T-helper 22 cell (primary cell): ENCODE measurements at regions not wholly inside any gene's neighbourhood (a gene's known extent, or its start where the extent isn't known, plus 50 kb on each side); places are given as distances from the start of the nearest gene placed in this dataset.

Source experiments
- DNase-seq: peaks from one replicate; pipeline ENCODE4 v3.0.0-alpha.2; 2020; ENCODE audit warnings: low read depth

- DNase-seq: no peak
Observed at GRCh38 chr1:193988885-193989284, 802.5 kb upstream of the B3GALT2 start.

- no peak for DNase-seq
Observed at GRCh38 chr1:193979219-193979618, 792.8 kb upstream of the B3GALT2 start.

DNA sequence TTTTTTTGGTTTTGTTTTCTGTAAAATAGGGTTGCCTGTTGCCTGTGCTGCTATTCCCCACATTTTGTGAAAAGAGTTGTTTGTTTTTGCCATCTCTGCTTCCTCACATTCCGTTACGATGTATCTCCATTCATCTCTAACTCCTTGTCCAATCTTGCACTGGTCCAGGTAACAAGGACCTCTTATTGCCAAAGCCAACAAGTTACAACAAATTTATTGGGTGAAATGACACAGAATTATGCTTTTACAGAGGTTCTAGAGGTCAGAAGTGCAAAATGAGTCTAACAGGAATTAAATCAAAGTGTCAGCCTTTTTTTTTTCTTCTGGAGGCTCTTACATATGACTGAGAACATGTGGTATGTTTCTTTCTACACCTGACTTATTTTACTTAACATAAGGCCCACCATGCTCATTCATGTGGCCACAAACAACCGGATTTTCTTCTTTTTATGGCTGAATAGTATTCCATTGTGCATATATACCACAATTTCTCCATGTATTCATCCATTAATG is 787.9 kb upstream of the B3GALT2 start:
- DNase-seq: no peak

- DNase-seq: no peak
Observed at GRCh38 chr1:193973428-193973827, 787.0 kb upstream of the B3GALT2 start.

GRCh38 chr1:193971595-193971994 is 785.2 kb upstream of the B3GALT2 start:
- DNase-seq: no peak

GRCh38 chr1:193960499-193960898 is 774.1 kb upstream of the B3GALT2 start:
- no peak for DNase-seq

DNA sequence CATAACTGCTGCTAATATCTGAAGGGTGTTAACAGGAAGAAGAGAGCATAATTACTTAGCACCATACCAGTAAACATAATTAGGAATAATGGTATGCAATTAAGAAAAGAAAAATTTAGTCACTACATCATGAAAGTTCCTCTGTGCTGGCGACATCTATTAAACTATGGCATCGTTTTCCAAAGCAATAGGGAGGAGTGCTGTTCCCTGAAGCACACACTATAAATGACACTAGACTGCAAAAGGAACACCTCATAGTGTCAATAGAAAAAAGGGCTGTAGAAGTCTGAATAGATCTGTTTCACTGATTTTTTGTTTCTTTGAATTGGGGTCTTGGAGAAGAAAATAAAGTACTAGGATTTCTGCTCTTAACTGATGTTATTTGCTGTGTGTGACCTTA is 773.6 kb upstream of the B3GALT2 start:
- no peak for DNase-seq

DNA sequence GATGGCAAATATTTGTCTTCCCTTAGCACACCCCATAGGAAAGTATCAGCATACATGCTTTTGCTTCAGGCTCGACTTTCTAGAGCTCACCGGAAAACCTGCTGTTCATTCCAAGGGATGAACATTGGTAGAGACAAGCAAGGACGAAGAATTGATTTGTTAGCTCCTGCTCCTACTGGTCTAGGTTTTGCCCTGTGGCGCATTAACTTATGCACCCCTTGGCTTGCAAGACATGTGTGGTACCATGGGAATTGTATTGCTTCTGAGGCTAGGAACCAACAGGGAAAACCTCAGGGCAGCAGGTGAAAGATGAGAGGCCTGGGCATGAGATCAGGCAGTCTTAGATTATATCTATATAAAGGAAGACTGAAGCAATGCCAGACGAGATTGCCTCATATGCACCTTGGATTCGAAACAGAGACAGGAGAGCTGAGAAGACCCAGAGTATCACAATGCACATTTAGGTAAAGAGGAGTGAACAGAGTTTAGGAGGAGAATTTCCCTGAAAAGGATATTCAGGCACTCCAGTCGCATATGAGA is 771.2 kb upstream of the B3GALT2 start:
- no peak for DNase-seq

- DNase-seq: no peak
Observed at GRCh38 chr1:193952778-193953374, 766.5 kb upstream of the B3GALT2 start.

DNA sequence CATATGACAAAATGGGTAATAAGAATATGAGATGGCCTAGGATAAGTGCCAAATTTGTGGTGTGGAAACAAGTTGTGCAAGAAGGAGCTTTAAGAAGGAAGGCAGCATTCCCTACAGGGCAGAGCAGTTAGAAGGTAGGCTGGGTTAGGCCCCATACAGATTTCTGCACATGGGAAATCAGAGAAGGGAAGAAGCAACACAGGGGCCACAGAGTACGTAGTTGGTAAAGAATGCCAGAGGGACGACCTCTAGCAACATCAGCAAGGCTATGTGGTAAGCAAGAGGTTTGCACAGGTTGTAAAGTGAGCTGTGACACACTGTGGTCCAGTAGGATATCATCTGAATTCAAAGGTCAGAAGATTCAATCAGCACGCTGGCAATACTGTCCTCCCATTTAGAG is 765.6 kb upstream of the B3GALT2 start:
- no peak for DNase-seq

DNA sequence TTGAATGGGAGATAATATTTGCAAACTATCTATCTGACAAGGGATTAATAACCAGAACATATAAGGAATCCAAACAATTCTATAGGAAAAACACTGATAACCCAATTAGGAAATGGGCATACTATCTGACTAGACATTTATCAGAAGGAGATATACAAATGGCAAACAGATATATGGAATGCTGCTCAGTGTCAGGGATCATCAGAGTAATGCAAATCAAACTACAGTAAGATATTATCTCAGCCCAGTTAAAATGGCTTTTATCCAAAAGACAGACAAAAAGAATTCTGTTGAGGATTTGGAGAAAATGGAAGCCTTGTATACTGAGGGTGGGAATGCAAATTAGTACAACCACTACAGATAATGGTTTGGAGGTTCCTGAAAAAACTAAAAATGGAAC is 758.0 kb upstream of the B3GALT2 start:
- DNase-seq: no peak

- no peak for DNase-seq
Observed at GRCh38 chr1:193940176-193940575, 753.8 kb upstream of the B3GALT2 start.

DNA sequence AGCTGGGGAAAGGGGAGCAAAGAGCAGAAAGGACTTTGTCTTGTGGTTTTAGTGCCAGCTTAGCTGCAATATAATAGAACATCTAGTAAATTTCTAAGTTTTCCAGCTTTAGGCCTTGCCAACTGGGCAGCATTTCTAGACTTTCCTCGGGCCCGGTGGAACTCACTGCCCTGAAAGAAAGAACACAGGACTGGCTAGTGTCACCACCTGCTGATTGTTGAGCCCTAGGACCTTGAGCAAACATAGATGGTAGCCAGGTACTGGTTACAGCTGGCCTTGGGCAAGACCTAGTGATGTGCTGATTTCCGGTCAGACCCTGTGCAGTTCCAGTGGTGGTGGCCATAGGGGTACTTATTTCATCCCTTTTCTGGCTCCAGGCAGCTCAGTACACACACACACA is 753.2 kb upstream of the B3GALT2 start:
- no peak for DNase-seq

- DNase-seq: no peak
Observed at GRCh38 chr1:193937308-193937707, 750.9 kb upstream of the B3GALT2 start.

DNA sequence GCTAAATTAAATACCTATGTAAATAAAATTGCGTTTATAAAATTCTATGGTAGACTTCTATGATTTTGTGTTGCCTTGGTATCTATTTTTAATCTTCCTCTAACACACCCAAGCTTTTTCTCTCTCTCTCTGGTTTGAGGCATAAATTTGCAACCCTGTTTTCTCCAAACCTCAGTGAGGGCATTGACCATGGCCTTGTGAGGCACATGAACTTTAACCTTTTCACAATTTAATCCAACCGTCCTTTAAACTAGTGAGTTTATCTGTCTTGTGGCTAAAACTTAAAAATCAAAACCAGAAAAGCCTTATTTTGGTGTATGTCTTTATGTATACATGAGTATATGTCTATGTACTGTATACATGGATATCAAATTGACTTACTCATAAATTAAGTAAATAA is 746.6 kb upstream of the B3GALT2 start:
- DNase-seq: no peak

DNA sequence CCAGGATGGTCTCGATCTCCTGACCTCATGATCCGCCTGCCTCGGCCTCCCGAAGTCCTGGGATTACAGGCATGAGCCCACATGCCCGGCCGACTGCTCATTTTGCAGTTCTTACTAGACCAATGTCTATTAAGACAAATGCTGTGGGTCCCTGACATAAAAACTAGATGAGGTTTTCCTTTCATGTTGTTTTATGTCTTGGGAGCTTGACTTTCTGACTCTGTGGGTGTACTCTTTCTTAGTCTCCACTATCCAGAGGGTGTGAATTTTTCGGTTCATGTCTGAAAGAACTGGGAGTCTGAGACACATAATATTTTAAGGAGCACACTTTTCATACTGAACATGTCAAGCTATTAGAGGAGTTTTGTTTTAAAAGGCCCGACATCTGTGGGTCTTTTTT is 744.9 kb upstream of the B3GALT2 start:
- DNase-seq: no peak

DNA sequence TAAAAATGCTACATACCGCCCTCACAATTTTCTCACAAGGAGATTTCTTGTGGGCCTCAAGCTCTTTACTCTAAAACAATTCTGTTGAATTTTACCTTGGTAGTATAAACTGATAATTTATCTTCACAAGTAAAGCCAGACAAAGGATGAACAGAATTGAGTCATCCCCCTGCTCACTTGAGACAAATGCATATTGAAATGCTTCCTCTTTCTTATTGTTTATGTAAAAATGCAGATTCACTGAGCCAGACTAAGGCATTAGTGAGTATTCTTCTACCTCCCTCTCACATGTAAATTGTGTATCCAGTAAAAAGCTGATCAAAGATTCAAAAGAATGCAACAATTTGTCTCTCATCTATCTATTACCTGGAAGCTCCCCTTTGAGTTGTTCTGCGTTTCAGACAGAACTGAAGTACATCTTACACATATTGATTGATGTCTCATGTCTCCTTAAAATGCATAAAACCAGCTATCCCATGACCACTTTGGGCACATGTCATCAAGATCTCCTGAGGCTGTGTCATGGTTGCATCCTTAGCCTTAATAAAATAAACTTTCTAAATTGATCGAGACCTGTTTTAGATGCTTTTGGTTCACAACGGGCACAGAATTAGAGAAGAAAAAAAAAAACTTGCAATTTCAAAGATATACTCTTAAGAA is 743.1 kb upstream of the B3GALT2 start:
- no peak for DNase-seq

DNA sequence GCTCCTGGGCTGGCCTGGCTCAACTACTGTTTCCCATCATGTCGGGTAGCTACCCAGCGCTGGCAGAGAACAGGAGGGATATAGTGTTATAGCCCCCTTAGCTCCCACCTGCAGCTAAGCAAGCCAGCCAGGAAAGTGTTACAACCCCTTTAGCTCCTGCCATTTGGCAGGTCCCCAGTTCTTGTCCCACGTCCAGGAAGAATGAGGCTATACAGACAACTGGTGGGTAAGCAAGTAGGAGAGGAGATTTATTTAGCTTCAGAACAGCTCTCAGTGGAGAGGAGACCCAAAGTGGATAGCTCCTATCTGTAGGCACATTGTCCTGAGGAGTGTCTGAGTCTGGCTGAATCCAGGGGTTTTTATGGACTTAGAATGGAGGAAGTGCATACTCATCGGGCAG is 741.1 kb upstream of the B3GALT2 start:
- no peak for DNase-seq

DNA sequence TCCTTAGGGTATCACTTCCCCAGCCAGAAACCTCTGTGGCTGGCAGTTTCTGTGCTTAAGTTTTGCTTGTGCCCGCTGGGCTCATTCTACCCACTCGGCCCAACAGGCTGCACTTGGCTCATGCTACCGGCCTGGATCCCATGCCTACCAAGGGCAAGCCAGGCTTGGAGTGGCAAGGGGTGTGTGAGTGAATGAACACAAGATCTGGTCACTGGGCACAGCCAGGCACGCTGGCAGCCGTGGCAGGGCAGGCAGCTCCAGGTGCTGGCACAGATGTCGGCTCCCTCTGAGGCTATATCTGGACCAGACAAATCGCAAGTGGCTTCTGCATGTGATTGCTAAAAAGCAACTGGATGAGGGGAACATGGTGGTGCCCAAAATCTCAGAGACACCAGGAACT is 740.5 kb upstream of the B3GALT2 start:
- no peak for DNase-seq

DNA sequence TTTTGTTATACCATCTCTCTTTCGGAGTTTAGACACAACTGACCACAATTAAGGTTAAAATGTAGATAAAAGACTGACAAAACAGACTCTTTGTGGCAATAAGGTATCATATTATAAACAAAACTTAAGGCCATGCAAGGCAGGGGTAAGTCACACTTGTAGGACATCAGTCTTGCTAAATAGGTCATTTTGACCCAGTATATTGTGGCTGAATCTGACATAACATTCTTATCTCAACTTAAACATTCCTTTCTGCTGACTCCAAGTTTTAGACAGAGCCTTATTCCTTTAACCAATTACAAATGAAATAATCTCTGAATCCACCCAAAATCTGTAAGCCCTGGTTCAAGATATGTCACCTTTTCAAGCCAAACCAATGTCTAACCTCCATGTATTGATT is 733.4 kb upstream of the B3GALT2 start:
- no peak for DNase-seq

- no peak for DNase-seq
Observed at GRCh38 chr1:193916452-193916851, 730.0 kb upstream of the B3GALT2 start.

GRCh38 chr1:193914871-193915270 is 728.5 kb upstream of the B3GALT2 start:
- DNase-seq: no peak

DNA sequence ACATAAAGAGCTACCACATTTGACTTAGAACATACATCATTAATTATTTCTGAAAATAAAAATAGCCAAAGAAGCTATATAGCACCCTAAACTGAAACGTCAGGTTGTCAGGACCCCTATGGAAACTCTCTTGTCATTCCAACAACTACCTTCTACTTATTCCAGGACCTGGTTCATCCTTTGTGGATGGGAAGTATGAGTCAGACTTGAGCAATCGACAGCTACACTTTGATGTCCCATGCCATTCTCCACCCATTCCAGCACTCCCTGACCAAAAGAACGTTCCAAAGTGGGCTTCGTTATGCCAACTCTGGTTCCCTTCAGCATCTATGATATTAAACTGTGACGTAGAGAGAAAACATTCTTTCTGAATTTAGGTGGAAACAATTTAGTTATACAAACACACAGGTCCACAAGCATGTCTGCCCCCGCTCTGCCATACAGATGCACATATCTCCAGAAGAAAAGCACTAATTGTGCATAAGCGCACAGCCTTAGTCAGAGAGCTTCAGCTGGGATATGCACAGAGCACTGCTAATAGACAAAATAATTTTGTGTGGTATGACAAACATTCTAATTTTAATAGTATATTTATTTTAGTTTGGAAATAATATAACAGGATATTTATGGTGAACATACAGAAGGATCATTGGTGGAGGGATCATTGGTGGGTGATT is 723.1 kb upstream of the B3GALT2 start:
- DNase-seq: no peak
